ENCODE measurements at regions not wholly inside any gene's neighbourhood (a gene's known extent, or its start where the extent isn't known, plus 50 kb on each side); places are given as distances from the start of the nearest gene placed in this dataset.

- no peak overlapping the region for H3K4me3 ChIP-seq (ENCODE audit: low read length)
- TF ChIP-seq CTCF (conservative IDR thresholded peaks at IDR 0.05; ENCODE audit: low read depth, low read length), result no peak
Measured at GRCh38 chr9:71590362-71590761, 178.0 kb downstream of the CEMIP2 start.

GRCh38 chr9:71589612-71590011 lies 178.7 kb downstream of the CEMIP2 start:
- no peak for DNase-seq (ENCODE audit: low read depth)
- H3K4me3 ChIP-seq (ENCODE audit: low read length), result no peak overlapping the region
- no peak for TF ChIP-seq CTCF (conservative IDR thresholded peaks at IDR 0.05; ENCODE audit: low read depth, low read length)

More at GRCh38 chr9:71590362-71590761, 178.0 kb downstream of the CEMIP2 start:
- no peak for DNase-seq (ENCODE audit: low read depth)

- DNase-seq (ENCODE audit: low read depth), result no peak
- H3K4me3 ChIP-seq (ENCODE audit: low read length), result no peak overlapping the region
- no peak for TF ChIP-seq CTCF (conservative IDR thresholded peaks at IDR 0.05; ENCODE audit: low read depth, low read length)
Measured at GRCh38 chr9:71587576-71588362, 180.5 kb downstream of the CEMIP2 start.

GRCh38 chr9:71583792-71584191 lies 184.5 kb downstream of the CEMIP2 start:
- TF ChIP-seq CTCF (conservative IDR thresholded peaks at IDR 0.05; ENCODE audit: low read depth, low read length), result no peak
- DNase-seq (ENCODE audit: low read depth), result no peak

GRCh38 chr9:71582347-71582746 lies 186.0 kb downstream of the CEMIP2 start:
- no peak for TF ChIP-seq CTCF (conservative IDR thresholded peaks at IDR 0.05; ENCODE audit: low read depth, low read length)
- DNase-seq (ENCODE audit: low read depth), result no peak

More at GRCh38 chr9:71583792-71584191, 184.5 kb downstream of the CEMIP2 start:
- no peak overlapping the region for H3K4me3 ChIP-seq (ENCODE audit: low read length)

GRCh38 chr9:71581101-71581500 lies 187.2 kb downstream of the CEMIP2 start:
- no peak for TF ChIP-seq CTCF (conservative IDR thresholded peaks at IDR 0.05; ENCODE audit: low read depth, low read length)
- no peak overlapping the region for H3K4me3 ChIP-seq (ENCODE audit: low read length)
- DNase-seq (ENCODE audit: low read depth), result no peak

More at GRCh38 chr9:71582347-71582746, 186.0 kb downstream of the CEMIP2 start:
- no peak overlapping the region for H3K4me3 ChIP-seq (ENCODE audit: low read length)

GRCh38 chr9:71571186-71571585 lies 197.1 kb downstream of the CEMIP2 start:
- no peak for TF ChIP-seq CTCF (conservative IDR thresholded peaks at IDR 0.05; ENCODE audit: low read depth, low read length)
- DNase-seq (ENCODE audit: low read depth), result no peak
- H3K4me3 ChIP-seq (ENCODE audit: low read length), result no peak overlapping the region

All from retinal pigment epithelial cell (primary cell).